PFSK-1 (cell line): ENCODE measurements at regions not wholly inside any gene's neighbourhood (a gene's known extent, or its start where the extent isn't known, plus 50 kb on each side); places are given as distances from the start of the nearest gene placed in this dataset.

Experiments
- FOXP2 ChIP-seq: optimal IDR thresholded peaks from 2 replicates; pipeline ENCODE3; 2011; ENCODE audit warnings: borderline replicate concordance, control low read depth, inconsistent platforms; ENCODE audit not compliant: insufficient read depth; ENCODE audit errors: extremely low read length, extremely low read depth
- POLR2AphosphoS5 ChIP-seq: IDR thresholded peaks from 2 replicates; pipeline ENCODE4 v1.6.1; 2012; ENCODE audit warnings: low read depth, mild to moderate bottlenecking, control low read depth, low read length, moderate library complexity
- REST ChIP-seq, 2 experiments: IDR thresholded peaks; 2 replicates each; pipeline versions ENCODE4 v1.6.1 to v1.8.0; 2011 to 2012; ENCODE audit warnings: low read depth in 2 of 2, low read length in 2 of 2, control low read depth in 1 of 2, inconsistent platforms in 1 of 2, mild to moderate bottlenecking in 1 of 2, moderate library complexity in 1 of 2; ENCODE audit not compliant: insufficient read depth in 1 of 2
- SIN3A ChIP-seq: IDR thresholded peaks from 2 replicates; pipeline ENCODE4 v1.6.1; 2012; ENCODE audit warnings: mild to moderate bottlenecking, low read length, moderate library complexity, borderline replicate concordance; ENCODE audit not compliant: insufficient read depth
- TAF1 ChIP-seq: IDR thresholded peaks from 2 replicates; pipeline ENCODE4 v1.6.1; 2012; ENCODE audit warnings: low read length, control low read depth, borderline replicate concordance; ENCODE audit not compliant: insufficient read depth

- TF ChIP-seq POLR2AphosphoS5 (no peak), SIN3A (no peak), TAF1 (no peak), REST (IDR thresholded peaks at IDR 0.05; ENCODE audit: insufficient read depth in 1 of 2, low read depth in 2 of 2, low read length in 2 of 2) (no peak), FOXP2 (no peak)
Measured at GRCh38 chr5:86929123-86929766, 311.5 kb downstream of the COX7C start.

GRCh38 chr5:86951761-86952160 lies 315.9 kb upstream of the RASA1 start:
- TF ChIP-seq REST (IDR thresholded peaks at IDR 0.05; ENCODE audit: insufficient read depth in 1 of 2, low read depth in 2 of 2, low read length in 2 of 2) (no peak), POLR2AphosphoS5 (no peak), SIN3A (no peak)

DNA sequence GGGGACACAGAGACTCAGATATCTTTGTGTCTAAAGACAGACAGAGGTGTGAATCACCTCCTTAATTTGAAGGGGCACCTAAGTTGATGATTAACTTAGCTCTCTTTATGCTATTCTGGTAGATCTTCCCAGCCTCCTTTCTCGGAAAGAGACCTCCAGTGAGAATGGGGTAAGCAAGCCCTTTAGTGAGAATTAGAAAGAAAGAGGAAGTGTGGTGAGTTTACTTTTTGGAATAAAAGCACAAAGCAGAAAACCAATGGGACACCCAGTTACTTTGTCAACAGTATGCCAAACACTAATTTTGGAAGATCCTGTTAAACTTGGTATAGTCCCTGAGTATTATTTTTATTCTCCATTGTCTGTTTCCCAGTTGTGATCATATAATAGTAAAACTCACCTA lies 302.8 kb upstream of the RASA1 start:
- TF ChIP-seq SIN3A (no peak), POLR2AphosphoS5 (no peak), FOXP2 (no peak), REST (IDR thresholded peaks at IDR 0.05; ENCODE audit: insufficient read depth in 1 of 2, low read depth in 2 of 2, low read length in 2 of 2) (no peak), TAF1 (no peak)

DNA sequence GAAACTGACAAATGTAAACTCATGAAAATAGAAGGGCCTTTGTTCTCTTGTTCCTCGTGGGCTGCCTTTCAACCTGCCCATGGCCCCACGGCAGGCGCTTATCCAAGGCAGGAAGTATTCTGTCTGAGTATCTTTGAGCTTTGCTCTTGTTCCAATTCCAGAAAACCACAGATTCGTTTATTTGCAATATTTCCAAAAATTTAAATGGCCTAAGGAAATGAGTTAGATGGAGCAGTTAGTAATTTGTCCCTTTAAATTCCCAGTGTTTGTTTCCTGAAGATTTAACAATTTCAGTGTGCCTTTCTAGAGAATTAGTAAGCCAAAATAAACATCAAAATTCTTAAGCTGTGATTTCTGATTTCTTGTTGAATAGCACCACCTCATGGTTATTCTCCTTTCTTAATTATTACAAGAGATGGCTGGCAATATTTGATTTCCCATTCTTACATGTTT lies 299.4 kb upstream of the RASA1 start:
- TF ChIP-seq TAF1 = no peak
- no peak for TF ChIP-seq REST (IDR thresholded peaks at IDR 0.05; ENCODE audit: insufficient read depth in 1 of 2, low read depth in 2 of 2, low read length in 2 of 2)
- TF ChIP-seq POLR2AphosphoS5 = no peak
- TF ChIP-seq FOXP2 = no peak
- no peak for TF ChIP-seq SIN3A

- TF ChIP-seq FOXP2 (no peak), SIN3A (no peak), POLR2AphosphoS5 (no peak), REST (IDR thresholded peaks at IDR 0.05; ENCODE audit: insufficient read depth in 1 of 2, low read depth in 2 of 2, low read length in 2 of 2) (no peak), TAF1 (no peak)
Measured at GRCh38 chr5:86970361-86970760, 297.3 kb upstream of the RASA1 start.
